Activated CD4-positive, alpha-beta T cell treated with anti-CD3 and anti-CD28 coated beads, Interleukin-2, amount 50 U/mL, for 16 hours (primary cell): ENCODE measurements at regions not wholly inside any gene's neighbourhood (a gene's known extent, or its start where the extent isn't known, plus 50 kb on each side); places are given as distances from the start of the nearest gene placed in this dataset.
"Not testable (repeated sequence)": the region's sequence is repeated elsewhere in the genome, so short reads cannot be mapped to it uniquely, and the experiment has no call there.

ENCODE experiments used
- DNase-seq: peaks from one replicate; pipeline ENCODE4 v3.0.0-alpha.2; 2020

DNA sequence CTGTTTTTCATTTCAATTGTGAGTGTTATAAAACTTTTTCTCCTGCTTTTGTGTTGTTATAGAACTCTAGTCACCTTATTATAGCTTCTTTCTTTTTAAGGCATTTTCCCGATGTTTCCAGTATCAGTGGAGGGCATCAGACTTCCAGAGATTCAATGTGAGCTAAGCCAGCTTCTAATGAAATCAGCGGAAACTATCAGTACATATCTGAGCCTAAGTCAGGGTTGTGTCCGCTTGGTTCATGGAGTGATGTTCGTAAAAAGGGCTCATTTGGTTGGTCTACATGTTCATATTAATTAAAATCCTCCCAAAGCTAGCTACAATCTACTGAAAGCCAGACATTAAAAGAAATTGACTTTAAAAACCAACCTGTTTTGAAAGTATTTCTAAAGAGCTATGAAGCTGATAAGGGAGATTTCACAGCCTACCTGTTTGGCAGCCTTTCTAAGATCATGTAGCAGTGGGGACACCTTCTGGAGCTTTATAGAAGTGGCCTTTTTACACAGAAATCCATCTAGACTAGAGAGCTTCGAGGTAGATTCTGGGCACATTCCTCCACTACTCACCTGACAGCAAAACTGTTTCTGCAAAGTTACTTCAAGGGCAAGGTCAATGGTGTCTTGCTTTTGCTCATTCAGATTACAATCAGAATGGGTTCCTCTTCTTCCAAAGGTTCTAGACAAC, 227.1 kb upstream of the NBPF12 start:
- DNase-seq = peak; percentile 8

DNA sequence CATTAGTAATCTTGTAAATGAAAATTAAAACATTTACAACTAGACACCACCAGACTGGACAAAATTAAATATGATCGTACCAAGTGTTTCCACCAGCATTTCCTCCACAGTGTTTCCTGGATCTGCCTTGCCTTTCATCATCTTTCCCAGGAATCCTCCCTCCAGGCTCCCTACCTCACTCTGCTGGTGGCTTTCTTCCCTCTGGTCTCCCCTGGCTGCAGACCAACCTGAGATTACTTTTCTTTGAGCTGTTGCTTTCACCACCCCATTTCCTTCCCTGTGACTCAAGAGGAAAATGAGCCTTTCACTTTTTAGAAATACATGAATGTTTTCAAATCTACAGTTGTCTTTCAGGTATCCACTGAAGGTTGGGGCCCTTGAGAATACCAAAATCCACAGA, 228.8 kb upstream of the NBPF12 start:
- DNase-seq = not testable (repeated sequence)

DNA sequence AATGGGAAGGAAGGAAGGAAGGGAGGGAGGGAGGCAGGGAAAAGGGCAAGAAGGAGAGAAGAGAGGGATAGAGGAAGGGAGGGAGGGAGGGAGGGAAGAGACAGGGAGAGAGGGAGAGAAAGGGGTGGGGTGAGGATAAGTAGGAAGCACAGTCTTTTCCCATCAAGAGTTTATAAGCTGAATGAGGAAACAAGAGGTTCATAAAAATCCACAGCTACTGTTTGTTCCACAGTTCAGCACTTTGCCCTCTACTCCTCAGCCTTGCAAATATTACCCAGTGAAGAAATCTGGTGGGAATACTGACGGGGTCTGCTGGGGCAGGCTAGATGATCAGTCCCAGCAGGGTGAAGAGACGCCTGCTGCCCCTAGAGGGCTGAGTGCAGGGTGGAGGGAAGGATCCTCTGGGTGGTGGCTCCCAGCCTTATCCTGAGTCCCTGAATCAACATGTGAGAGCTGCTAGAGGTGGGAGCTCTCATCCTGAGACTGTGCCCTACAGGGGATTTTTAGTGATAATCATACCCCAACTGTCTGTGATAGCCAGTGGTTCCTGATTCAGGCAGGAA, 233.9 kb upstream of the NBPF12 start:
- not testable (repeated sequence) for DNase-seq

DNA sequence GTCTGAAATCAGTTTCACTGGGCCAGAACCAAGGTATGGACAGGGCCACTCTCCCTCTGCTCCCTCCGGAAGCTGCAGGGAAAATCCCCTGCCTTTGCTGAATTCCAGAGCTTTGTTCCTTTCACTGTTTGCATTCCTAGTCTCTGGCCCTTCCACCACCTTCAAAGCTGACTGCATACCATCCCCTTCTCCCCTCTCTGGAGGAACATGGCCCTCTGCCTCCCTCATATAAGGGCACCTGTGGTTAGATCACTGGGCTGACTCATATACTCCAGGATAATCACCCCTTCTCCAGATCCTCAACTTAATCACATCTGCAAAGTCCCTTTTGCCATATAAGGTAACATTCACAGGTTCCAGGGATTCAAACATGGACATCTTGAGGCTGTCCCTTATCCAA, 236.8 kb upstream of the NBPF12 start:
- not testable (repeated sequence) for DNase-seq

DNA sequence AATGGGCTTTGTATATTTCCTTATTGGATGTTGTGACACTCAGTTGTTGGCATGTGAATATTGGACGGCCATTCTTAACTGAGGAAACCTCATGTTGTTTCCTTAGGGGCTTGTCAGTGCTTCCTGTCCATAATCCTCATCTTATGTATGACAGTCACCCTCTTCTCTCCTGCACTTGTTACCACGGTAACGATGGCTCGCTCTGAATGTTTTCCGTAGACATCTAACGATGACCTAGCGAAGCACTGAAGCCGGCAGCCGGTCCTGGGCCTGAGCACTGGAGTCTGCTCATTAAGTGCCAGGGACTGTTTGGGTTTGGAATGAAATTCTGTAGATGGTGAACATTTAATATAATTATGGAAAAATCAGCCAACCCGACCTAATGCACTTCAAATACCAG, 242.7 kb upstream of the NBPF12 start:
- not testable (repeated sequence) for DNase-seq

DNA sequence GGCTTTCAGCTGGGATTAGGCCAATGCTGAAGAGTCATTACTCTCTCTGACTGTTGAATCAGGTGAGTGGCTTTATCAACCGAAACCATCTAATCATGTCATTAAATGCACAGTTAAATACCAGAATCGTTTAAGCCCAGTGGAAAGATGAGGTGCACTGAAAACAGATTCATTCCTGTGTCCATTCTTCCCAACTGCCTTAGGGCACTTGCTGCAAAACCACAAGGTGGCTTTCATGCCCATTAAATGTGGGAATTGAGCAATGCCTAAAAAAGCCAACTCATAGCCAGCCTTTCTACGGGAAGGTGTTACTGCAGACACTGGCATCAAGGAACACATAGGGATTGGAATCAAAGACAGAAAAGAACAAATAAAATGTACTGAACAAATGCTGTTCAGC, 246.3 kb upstream of the NBPF12 start:
- DNase-seq = not testable (repeated sequence)

DNA sequence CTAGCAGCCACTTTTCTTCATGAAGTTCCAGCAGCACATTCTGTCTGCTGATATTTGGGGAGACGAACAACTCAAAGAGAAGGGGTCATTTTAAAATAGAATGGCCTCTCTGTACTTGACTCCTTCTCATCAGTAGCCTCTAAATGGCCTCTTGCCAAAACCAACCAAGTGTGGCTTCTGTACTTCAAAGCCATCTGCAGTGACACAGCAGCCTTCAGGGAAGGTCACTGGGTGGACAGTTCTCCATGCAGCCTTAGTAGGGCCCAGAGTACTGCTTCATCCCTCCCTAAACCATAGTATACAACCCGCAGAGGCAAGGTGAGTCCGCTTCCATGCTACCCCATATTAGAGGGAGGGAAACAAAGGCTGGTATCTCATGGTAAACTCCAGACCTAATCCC, 249.2 kb upstream of the NBPF12 start:
- DNase-seq = not testable (repeated sequence)

DNA sequence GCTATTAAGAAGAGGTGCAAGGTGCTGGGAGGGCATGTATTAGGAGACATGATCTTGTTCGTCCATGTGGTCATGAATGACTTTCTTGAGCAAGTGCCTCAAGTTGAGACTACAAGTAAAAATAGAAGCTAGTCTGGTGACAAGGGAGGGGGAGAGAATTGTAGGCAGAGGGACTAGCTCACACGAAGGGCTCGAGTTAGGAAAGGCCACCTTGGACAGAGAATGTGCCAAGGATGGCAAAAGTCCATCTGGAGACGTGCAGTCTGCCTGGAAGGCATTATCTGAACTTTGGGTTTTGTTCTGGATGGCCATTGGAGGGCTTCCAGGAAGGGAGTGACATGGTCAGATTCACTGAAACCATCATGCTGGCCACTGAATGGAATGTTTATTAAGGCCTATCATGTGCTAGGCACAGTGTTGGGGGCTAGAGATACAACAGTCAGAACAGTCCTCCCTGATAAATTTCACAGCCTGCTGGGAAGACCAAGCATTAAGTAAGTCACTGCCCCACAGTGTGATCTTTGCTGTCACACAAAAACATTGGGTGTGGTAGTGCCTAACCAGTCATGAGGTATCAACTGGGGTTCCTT, 251.3 kb upstream of the NBPF12 start:
- DNase-seq = not testable (repeated sequence)

DNA sequence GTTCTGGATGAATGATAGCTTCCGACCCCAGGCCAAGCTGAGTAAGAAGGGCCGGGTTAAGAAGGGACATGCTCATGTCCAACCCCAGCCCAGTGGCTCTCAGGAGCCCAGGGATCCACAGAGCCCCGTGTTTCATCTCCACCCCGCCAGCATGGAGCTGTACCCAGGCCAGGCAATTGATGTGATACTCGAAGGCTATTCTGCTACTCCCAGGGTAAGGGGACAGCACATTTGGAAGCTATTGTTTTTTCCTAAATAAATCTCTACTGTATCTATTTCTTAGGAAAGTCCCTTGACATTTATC, 255.0 kb upstream of the NBPF12 start:
- DNase-seq = not testable (repeated sequence)

DNA sequence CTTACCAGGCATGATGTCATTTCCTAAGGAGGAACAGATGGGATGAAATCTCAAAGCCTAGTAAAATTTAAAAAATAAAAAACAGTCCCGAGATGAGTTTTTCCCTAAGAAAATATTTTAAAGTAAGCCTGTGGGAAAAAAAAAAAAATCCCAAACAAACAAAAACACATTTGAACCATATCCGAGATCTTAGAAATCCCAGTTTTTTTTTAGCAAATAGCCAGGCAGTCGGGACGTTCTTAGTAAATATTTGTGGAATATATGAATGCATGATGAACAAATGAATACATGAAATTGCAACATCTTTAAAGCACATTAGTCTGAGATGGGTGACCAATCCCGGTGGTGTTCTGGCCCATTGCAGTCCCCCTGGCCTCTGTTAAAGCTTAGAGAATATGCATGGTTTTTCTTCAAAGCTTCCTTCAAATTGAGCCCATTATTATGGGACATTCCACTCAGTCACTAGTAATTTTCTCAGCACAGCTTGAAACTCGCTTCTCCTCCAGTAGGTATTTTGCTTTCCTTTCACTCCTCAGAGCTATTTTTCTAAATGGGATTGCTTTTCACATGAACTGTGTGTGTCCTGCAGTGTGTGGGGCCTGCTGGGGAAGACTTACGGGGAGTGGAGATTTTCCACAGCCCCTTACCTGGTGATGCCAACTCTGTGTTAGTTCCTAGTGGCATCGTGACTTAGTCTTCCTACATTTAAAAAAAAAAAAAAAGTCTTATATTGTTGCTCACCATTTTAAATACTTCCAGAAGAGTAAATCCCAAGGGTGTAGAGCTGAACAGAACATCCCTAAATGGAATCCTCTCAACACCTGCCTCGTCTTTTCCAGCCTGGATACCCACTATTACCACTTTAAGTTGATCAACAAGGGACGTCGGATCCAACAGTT, 255.6 kb upstream of the NBPF12 start:
- not testable (repeated sequence) for DNase-seq

DNA sequence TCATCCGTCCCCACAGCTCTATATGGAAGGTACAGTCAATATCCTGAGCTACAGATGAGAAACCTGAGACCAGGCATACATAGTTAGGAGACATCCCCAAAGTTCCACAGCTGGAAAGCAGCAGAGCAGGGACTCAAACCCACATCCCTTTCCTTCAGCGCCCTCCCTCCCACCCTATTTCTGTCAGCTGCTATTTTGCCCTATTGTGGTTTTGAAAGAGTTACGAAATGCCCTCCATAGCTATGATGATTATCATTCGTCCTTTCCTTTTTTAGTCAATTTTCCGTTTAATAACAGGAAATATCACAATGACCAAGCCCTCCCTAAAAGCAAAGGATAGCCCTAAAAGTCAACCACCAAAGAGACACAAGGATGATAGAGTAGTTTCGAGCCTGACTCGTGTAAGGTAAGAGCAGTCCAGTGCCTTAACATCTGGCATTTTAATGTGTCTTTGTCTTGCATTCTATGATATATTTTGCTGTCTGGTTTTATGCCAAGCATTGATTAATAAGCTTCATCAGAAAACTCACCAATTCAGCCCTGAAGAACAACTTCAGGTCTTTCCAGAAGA, 264.3 kb upstream of the NBPF12 start:
- not testable (repeated sequence) for DNase-seq

DNA sequence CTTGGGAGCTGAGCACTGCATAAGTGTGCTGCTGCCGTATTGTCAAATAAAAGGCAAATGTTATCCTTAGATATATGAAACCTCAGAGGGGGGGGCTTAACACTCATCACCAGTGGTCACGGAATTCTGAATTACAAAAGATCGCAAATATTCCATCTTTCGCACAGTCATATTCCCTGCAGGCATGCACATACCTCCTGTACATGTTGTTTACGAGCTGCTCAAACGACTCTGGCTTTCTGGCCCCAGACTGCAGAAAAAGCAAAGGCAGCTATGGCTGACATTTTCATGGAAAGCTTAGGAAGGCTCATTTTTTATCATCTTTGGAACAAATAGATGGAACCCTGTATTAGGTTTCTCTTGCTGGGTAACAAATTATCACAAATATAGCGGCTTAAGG, 265.5 kb upstream of the NBPF12 start:
- not testable (repeated sequence) for DNase-seq

DNA sequence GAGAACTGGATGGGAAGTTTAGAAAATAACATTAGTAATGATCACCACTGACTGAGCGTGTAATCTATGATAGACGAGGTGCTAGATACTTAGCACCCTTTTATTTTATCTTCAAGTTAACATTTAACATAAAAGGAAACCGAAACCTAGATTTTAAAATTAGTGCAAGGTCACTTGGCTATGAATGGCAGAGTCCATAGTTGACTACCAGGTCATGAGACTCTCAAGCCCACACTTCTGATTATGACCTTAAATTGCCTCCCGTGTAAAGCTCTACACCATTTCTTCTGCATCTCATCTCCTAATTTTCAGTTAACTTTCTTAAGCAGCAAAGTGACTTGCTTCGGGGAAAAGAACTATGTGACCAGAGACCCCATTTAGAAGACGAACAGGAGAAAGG, 266.5 kb upstream of the NBPF12 start:
- not testable (repeated sequence) for DNase-seq

DNA sequence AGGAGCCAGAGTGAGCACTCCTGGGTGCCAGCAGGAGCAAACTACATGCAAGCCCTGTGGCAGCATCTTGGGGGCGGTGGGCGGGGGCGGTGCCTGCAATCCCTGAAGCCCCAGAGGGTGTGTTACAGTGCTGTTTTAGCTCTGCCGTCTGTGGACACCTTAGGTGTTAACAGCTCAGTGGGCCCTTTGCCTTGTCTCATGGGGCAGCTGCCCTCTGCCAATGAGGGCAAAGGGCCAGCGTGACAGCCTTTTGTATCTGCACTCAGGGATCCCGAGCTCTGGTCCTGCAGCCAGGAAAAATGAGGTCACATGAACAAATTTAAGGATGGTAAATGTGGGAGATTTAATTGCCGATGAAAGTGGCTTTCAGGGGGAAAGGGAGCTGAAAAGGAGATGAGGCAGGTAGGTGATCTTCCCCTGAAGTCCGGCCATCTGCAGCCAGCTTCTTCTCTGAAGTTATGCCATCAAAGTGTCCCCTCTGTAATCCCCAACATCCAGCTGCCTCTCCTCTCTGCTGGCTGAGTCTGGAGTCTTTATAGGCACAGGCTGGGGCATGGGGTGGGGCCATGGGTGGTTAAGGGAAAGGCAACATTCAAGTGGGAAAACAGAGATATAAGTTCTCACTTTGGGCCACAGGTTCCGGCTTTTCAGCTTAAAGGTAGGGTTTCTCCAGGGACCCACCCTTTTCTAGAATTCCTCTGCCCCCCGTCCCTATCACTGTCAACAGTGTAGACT, 267.1 kb upstream of the NBPF12 start:
- not testable (repeated sequence) for DNase-seq

DNA sequence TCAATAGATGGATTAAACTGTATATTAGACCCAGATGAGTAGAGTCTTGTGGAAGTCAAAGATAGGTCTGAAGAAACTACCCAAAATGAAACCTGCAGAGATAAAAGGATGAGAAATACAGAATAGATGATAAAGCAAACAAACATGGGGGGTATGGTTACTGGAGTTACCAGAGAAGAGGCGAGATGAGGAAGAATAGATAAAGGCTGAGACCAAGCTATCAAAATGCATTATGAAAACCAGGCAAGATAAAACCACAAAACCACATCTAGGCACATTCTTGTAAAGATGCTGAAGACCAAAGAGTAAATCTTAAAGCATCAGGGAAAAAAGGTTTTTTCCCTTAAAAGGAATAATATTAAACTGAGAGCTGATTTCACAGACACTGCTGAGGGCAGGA, 271.8 kb upstream of the NBPF12 start:
- not testable (repeated sequence) for DNase-seq

DNA sequence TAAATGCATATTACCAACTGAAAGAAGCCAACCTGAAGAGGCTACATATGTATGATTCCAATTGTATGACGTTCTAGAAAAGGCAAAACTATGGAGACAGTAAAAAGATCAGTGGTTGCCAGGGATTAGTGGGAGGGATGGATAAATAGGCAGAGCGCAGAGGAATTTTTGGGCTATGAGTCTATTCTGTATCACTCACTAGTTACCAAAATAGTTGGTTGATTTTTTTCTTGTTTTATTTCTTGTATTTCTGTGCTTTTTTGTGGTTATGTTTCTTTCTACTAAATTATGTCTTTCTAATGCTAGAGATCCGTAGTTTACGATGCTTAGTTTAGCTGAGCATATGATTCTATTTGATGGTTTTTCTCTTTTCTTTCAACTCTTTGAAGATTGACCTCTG, 277.9 kb upstream of the NBPF12 start:
- DNase-seq = not testable (repeated sequence)

DNA sequence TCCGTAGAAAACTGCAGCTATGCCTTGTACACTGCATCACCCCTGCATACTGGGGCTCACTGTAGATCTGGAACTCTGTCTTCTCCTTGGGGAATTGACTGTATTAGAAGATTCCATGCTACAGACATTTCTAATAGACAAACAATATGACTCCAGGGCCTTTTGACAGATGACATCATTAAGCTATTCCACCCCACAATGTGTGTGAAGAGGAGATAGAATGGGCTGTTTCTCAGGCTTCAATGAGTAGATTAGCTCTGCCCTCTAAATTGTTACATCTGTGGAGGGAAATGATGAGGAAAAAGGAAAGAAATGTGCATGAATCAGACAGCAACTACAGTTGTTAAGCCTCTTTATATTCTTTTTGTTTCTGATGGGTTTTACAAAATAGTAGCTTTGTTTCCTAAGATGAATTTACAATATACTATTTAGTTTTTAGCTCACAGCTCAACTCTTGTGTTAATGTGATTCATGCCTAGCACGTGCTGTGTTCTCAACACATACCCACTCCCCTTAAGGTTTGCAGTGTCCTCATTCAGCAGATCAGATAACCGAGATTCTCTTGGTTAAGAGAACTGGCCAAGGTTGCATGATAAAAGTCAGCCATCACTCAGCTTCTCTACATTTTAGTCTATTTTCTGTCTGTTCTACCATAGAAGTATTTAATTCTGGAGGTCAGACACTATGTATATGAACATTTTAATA, 281.6 kb upstream of the NBPF12 start:
- DNase-seq = not testable (repeated sequence)

DNA sequence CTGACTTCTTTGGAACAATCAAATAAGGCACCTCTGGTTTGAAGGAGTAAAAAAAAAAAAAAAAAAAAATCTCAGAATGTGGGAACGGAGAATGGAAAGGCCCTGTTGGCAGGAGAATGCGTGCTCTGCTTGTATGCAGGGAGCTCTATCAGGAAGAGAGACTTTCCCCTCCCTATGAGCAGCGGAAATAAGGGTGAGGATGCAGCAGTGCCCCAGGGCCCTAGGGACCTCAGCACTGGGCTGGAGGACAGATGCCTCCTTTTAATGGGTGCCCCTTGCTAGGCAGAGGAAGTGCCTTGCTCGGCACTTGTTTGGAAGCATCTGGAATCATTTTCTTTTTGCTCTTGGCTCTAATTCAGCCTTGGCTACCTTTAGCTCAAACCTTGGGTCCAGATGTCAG, 283.4 kb upstream of the NBPF12 start:
- DNase-seq = not testable (repeated sequence)

DNA sequence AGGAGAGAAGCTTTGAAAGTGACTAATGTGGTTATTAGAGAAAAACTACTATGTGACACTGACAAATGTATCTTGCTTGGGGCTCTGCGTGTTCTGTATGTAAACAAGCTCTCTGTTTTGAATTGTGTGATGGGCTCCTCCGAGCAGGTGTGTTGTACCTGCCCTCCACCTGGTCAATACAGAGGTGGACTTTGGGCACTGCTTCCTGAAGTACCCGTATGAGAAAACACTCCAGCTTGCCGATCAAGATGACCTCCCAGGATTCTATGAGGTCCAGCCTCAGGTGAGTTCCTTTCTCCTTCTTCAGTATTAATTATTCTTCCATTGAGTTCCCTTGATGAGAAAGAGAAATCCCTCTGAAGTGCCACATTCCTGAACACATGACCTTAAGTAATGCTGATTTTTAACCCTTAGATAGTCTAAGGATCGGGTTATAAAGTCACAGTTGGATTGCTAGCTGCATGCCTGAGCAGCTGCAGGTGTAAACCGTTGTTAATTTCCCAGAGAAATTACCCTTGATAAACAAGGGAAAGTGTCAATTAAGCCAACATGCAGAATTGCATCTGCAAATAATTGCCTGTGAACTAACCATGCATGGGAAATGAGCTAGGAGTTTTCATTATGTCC, 292.0 kb upstream of the NBPF12 start:
- not testable (repeated sequence) for DNase-seq

DNA sequence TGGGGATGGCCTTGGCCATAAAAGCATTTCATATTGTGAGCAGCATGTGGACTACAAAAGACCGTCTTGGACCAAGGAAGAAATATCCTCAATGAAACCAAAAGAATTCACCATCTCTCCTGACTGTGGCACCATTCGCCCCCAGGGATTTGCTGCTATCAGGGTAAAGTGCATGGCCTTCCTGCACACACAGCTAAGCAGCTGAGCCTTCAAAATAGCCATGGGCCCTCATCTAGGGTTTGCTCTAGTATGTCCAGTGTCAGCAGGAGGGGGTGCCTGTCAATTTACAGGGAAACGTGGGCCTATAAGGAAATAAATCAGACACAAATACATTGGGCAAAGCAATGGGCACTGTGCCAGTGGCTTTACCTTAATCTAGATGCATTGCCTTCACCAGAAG, 296.6 kb upstream of the NBPF12 start:
- not testable (repeated sequence) for DNase-seq

DNA sequence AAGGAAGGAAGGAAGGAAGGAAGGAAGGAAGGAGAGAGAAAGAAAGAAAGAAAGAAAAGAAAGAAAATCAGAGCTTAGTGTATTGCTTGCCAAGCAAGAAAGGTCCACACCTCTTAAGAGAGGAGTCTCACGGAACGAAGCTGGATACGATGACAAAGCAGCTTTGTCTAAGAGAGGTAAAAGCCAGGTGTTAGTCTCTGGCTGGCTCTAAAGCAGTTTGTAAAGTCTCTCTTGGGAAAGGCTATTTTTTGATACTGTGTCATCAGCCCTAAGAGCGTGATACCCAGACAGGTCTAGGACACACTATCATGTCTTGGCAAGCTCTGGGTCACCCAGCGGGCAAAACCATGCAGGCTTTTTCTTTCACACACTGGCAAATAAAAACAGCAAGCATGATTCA, 297.5 kb upstream of the NBPF12 start:
- DNase-seq = not testable (repeated sequence)
